ENCODE measurements at regions not wholly inside any gene's neighbourhood (a gene's known extent, or its start where the extent isn't known, plus 50 kb on each side); places are given as distances from the start of the nearest gene placed in this dataset.

DNA sequence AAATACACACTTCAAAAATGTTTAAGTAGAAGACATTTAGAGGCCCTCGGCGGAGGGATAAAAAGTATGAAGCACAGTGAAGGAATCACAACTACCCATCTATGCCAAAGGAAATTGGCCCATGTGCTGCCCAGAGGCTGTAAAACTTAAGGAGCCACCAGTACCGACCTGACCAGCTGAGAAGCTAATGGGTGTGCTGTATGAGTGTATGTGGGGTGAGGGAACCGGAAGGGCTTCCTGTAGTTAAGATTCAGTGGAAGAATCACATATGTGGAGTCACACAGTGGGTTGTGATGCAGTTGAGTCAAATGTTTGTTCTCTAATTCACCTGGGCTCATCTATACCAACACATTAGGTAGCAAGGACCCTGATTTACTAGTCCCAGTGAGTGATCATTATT, 516.0 kb upstream of the IL12A start:
- Histone ChIP-seq H3K79me2 (ENCODE audit: insufficient read depth, low read length) (no peaks in the 10 kb centered on the region), H3K9me2 (ENCODE audit: insufficient read depth) (no peaks in the 10 kb centered on the region), H3K9ac (ENCODE audit: low read length) (no peak overlapping the region), H4K20me1 (ENCODE audit: insufficient read depth) (no peaks in the 10 kb centered on the region), H2AFZ (ENCODE audit: low read depth, low read length, poor library complexity, severe bottlenecking) (no peak overlapping the region), H3K36me3 (ENCODE audit: control insufficient read depth in 1 of 2, insufficient read depth in 2 of 2, low read length in 2 of 2) (no peaks in the 10 kb centered on the region), H3K27me3 (ENCODE audit: insufficient read depth, low read length) (no peaks in the 10 kb centered on the region), H3K4me1 (ENCODE audit: control insufficient read depth in 1 of 2, insufficient read depth in 2 of 2, low read length in 2 of 2) (no peaks in the 10 kb centered on the region), H3K27ac (ENCODE audit: low read depth, low read length) (no peak overlapping the region), H3K9me3 (ENCODE audit: control insufficient read depth in 1 of 2, insufficient read depth in 1 of 2, low read depth in 1 of 2, low read length in 2 of 2) (no peaks in the 10 kb centered on the region), H3K4me2 (ENCODE audit: low read length) (no peak overlapping the region), H3K4me3 (replicated peaks in 1 of 2; ENCODE audit: low read depth in 1 of 2, low read length in 2 of 2) (no peak overlapping the region)
- BruUV-seq (replicated peaks) = no TSS peak
- ATAC-seq = no peak
- DNase-seq (ENCODE audit: low read depth, low spot score) = no peak
- ChIA-PET POLR2A (no interaction called here), CTCF (no interaction called here), RAD21 (ENCODE audit: low non-redundant PET in 1 of 2, low total read pairs in 2 of 2, uncharacterized antibody in 2 of 2, unreplicated experiment in 2 of 2) (no interaction called here)
- intact Hi-C loops (cut with micrococcal nuclease) = no loop called here
- TF ChIP-seq, protein P1, sequence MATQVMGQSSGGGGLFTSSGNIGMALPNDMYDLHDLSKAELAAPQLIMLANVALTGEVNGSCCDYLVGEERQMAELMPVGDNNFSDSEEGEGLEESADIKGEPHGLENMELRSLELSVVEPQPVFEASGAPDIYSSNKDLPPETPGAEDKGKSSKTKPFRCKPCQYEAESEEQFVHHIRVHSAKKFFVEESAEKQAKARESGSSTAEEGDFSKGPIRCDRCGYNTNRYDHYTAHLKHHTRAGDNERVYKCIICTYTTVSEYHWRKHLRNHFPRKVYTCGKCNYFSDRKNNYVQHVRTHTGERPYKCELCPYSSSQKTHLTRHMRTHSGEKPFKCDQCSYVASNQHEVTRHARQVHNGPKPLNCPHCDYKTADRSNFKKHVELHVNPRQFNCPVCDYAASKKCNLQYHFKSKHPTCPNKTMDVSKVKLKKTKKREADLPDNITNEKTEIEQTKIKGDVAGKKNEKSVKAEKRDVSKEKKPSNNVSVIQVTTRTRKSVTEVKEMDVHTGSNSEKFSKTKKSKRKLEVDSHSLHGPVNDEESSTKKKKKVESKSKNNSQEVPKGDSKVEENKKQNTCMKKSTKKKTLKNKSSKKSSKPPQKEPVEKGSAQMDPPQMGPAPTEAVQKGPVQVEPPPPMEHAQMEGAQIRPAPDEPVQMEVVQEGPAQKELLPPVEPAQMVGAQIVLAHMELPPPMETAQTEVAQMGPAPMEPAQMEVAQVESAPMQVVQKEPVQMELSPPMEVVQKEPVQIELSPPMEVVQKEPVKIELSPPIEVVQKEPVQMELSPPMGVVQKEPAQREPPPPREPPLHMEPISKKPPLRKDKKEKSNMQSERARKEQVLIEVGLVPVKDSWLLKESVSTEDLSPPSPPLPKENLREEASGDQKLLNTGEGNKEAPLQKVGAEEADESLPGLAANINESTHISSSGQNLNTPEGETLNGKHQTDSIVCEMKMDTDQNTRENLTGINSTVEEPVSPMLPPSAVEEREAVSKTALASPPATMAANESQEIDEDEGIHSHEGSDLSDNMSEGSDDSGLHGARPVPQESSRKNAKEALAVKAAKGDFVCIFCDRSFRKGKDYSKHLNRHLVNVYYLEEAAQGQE (IDR thresholded peaks at IDR 0.05; ENCODE audit: low read depth) = no peak
- TF ChIP-seq SP1 (IDR thresholded peaks at IDR 0.05; ENCODE audit: low read depth) (no peak), JUND (IDR thresholded peaks at IDR 0.05) (no peak)

DNA sequence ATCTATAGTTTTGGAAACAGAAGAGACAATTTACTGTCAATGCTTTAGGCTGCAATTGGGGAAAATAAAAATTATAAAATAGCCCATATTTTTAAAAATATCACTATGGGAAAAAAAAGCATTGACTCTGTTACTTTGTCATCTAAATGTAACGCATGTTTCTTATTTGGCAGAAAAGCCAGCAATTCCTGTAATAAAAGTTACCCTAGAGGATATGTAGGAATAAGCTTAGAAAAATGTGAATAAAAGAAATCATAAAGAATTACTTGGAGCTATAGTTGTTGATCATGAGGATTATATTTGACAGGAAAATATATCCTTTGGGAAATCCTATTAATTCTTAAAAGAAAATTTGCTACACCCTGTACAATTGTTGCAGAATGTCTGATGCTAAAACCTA, 515.4 kb upstream of the IL12A start:
- Histone ChIP-seq H3K4me1 (ENCODE audit: control insufficient read depth in 1 of 2, insufficient read depth in 2 of 2, low read length in 2 of 2) (no peaks in the 10 kb centered on the region), H3K27ac (ENCODE audit: low read depth, low read length) (no peak overlapping the region), H3K9me3 (ENCODE audit: control insufficient read depth in 1 of 2, insufficient read depth in 1 of 2, low read depth in 1 of 2, low read length in 2 of 2) (no peaks in the 10 kb centered on the region), H3K36me3 (ENCODE audit: control insufficient read depth in 1 of 2, insufficient read depth in 2 of 2, low read length in 2 of 2) (no peaks in the 10 kb centered on the region), H4K20me1 (ENCODE audit: insufficient read depth) (no peaks in the 10 kb centered on the region), H3K27me3 (ENCODE audit: insufficient read depth, low read length) (no peaks in the 10 kb centered on the region), H3K9me2 (ENCODE audit: insufficient read depth) (no peaks in the 10 kb centered on the region), H3K4me2 (ENCODE audit: low read length) (no peak overlapping the region), H2AFZ (ENCODE audit: low read depth, low read length, poor library complexity, severe bottlenecking) (no peak overlapping the region), H3K79me2 (ENCODE audit: insufficient read depth, low read length) (no peaks in the 10 kb centered on the region), H3K9ac (ENCODE audit: low read length) (no peak overlapping the region), H3K4me3 (replicated peaks in 1 of 2; ENCODE audit: low read depth in 1 of 2, low read length in 2 of 2) (no peak overlapping the region)
- POLR2A ChIA-PET = no interaction called here
- TF ChIP-seq POLR2A (IDR thresholded peaks at IDR 0.05; ENCODE audit: borderline replicate concordance, extremely low read depth, insufficient read depth, insufficient read length) (no peak), RAD21 (IDR thresholded peaks at IDR 0.05; ENCODE audit: low read depth) (no peak), TCF7L2 (IDR thresholded peaks at IDR 0.05; ENCODE audit: borderline replicate concordance, extremely low read depth, insufficient read depth, insufficient read length) (no peak), ATF3 (IDR thresholded peaks at IDR 0.05) (no peak), SP1 (IDR thresholded peaks at IDR 0.05; ENCODE audit: low read depth) (no peak), YY1 (IDR thresholded peaks at IDR 0.05; ENCODE audit: extremely low read depth, insufficient replicate concordance, low read depth, low read length) (no peak), CTCF (IDR thresholded peaks at IDR 0.05 in 2 of 3, conservative IDR thresholded peaks at IDR 0.05 in 1 of 3; ENCODE audit: borderline replicate concordance in 1 of 3, insufficient read depth in 1 of 3, low read depth in 2 of 3, low read length in 2 of 3) (no peak), ELF1 (IDR thresholded peaks at IDR 0.05; ENCODE audit: borderline replicate concordance, low read depth) (no peak), EGR1 (IDR thresholded peaks at IDR 0.05; ENCODE audit: low read depth) (no peak)
- TF ChIP-seq, protein P2, sequence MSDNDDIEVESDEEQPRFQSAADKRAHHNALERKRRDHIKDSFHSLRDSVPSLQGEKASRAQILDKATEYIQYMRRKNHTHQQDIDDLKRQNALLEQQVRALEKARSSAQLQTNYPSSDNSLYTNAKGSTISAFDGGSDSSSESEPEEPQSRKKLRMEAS (IDR thresholded peaks at IDR 0.05) = no peak
- intact Hi-C loops (cut with micrococcal nuclease) = no loop called here
- ATAC-seq = no peak
- BruUV-seq (replicated peaks) = no TSS peak
- CTCF ChIA-PET = no interaction called here
- DNase-seq (ENCODE audit: low read depth, low spot score) = no peak
- RAD21 ChIA-PET (ENCODE audit: low non-redundant PET in 1 of 2, low total read pairs in 2 of 2, uncharacterized antibody in 2 of 2, unreplicated experiment in 2 of 2) = no interaction called here

All from HCT116 (cell line).